SK-N-MC (cell line): ENCODE measurements at regions not wholly inside any gene's neighbourhood (a gene's known extent, or its start where the extent isn't known, plus 50 kb on each side); places are given as distances from the start of the nearest gene placed in this dataset.

Source experiments
- EZH2 ChIP-seq: fragments of 200-600 bp; sonication (generic); IDR thresholded peaks from one replicate; pipeline ENCODE4 v1.6.1; 2017; ENCODE audit warnings: antibody characterized with exemption
- FOXP2 ChIP-seq: optimal IDR thresholded peaks from 2 replicates; pipeline ENCODE3; 2011; ENCODE audit warnings: mild to moderate bottlenecking, moderate library complexity; ENCODE audit not compliant: insufficient read depth; ENCODE audit errors: extremely low read length, control extremely low read depth
- POLR2AphosphoS5 ChIP-seq: IDR thresholded peaks from 2 replicates; pipeline ENCODE4 v1.6.1; 2012; ENCODE audit warnings: mild to moderate bottlenecking, low read depth, low read length, borderline replicate concordance

DNA sequence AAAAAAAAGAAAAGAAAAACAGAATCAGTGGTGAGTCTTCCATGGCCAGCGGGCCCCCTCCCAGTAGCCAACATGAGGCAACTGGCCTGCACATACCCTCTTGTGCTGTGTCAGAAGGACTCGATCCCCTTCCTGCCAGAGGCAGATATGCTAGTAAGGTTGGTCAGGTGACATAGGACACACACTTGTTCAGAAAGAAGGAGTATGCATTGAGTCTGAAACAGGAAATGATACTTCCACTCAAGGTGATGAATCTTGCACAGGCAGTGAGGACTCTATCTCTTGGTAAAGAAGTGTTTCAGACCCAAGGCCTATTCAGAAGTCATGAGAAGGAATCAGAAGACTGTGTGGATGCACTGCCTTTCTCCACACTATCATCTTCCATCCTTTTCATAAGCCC, 269.7 kb upstream of the FAR2 start:
- TF ChIP-seq POLR2AphosphoS5: no peak
- no peak for TF ChIP-seq EZH2
- no peak for TF ChIP-seq FOXP2
